ENCODE measurements at regions not wholly inside any gene's neighbourhood (a gene's known extent, or its start where the extent isn't known, plus 50 kb on each side); places are given as distances from the start of the nearest gene placed in this dataset.

- Histone ChIP-seq H3K79me2 (replicated peaks; ENCODE audit: insufficient read depth, low read length) (no peaks in the 10 kb centered on the region), H3K9me2 (ENCODE audit: insufficient read depth, low read length) (no peaks in the 10 kb centered on the region), H3K9ac (ENCODE audit: low read length) (no peak overlapping the region), H3F3A (ENCODE audit: insufficient read depth, low read length, poor library complexity, severe bottlenecking) (no peaks in the 10 kb centered on the region), H3K36me3 (ENCODE audit: insufficient read depth, low read length) (no peaks in the 10 kb centered on the region), H3K4me2 (ENCODE audit: low read length) (no peak overlapping the region), H3K4me3 (ENCODE audit: low read length) (no peak overlapping the region), H4K20me1 (ENCODE audit: insufficient read depth) (no peaks in the 10 kb centered on the region), H3K27me3 (ENCODE audit: insufficient read depth, low read depth, low read length) (no peaks in the 10 kb centered on the region), H3K27ac (ENCODE audit: low read length) (no peak overlapping the region), H3K9me3 (ENCODE audit: low read length) (no peaks in the 10 kb centered on the region), H2AFZ (ENCODE audit: low read depth, low read length) (no peak overlapping the region)
- TF ChIP-seq TAF1 (IDR thresholded peaks at IDR 0.05; ENCODE audit: low read depth) = no peak
- peak; percentile 75 for TF ChIP-seq RAD21 (conservative IDR thresholded peaks at IDR 0.05)
- peak; percentile 79 for TF ChIP-seq CTCF (IDR thresholded peaks at IDR 0.05; ENCODE audit: poor library complexity, severe bottlenecking)
- TF ChIP-seq EP300 (conservative IDR thresholded peaks at IDR 0.05; ENCODE audit: poor library complexity, severe bottlenecking) = no peak
- no peak for TF ChIP-seq POLR2AphosphoS5 (IDR thresholded peaks at IDR 0.05)
- no peak for TF ChIP-seq MXI1 (conservative IDR thresholded peaks at IDR 0.05; ENCODE audit: poor library complexity, severe bottlenecking)
- no peak for TF ChIP-seq REST (IDR thresholded peaks at IDR 0.05; ENCODE audit: borderline replicate concordance)
- no peak for TF ChIP-seq EZH2 (IDR thresholded peaks at IDR 0.05; ENCODE audit: borderline replicate concordance, insufficient read depth, low read length, poor library complexity, severe bottlenecking)
- peak; percentile 79 for TF ChIP-seq SMC3 (conservative IDR thresholded peaks at IDR 0.05; ENCODE audit: poor library complexity)
Observed at GRCh38 chr18:33839452-33840211, 261.6 kb downstream of the ASXL3 start.

- TF ChIP-seq RAD21 (conservative IDR thresholded peaks at IDR 0.05) = no peak
- no peak for TF ChIP-seq REST (IDR thresholded peaks at IDR 0.05; ENCODE audit: borderline replicate concordance)
- TF ChIP-seq EP300 (conservative IDR thresholded peaks at IDR 0.05; ENCODE audit: poor library complexity, severe bottlenecking) = no peak
- no peak for TF ChIP-seq EZH2 (IDR thresholded peaks at IDR 0.05; ENCODE audit: borderline replicate concordance, insufficient read depth, low read length, poor library complexity, severe bottlenecking)
- TF ChIP-seq CTCF (IDR thresholded peaks at IDR 0.05; ENCODE audit: poor library complexity, severe bottlenecking) = no peak
- no peak for TF ChIP-seq MXI1 (conservative IDR thresholded peaks at IDR 0.05; ENCODE audit: poor library complexity, severe bottlenecking)
- no peak for TF ChIP-seq SMC3 (conservative IDR thresholded peaks at IDR 0.05; ENCODE audit: poor library complexity)
- no peak for TF ChIP-seq TAF1 (IDR thresholded peaks at IDR 0.05; ENCODE audit: low read depth)
- no peak for TF ChIP-seq POLR2AphosphoS5 (IDR thresholded peaks at IDR 0.05)
- H3K9me3 ChIP-seq (ENCODE audit: low read length) = no peaks in the 10 kb centered on the region
- H3K4me2 ChIP-seq (ENCODE audit: low read length) = no peak overlapping the region
- H3K36me3 ChIP-seq (ENCODE audit: insufficient read depth, low read length) = no peaks in the 10 kb centered on the region
- no peak overlapping the region for H3K4me3 ChIP-seq (ENCODE audit: low read length)
- no peaks in the 10 kb centered on the region for H4K20me1 ChIP-seq (ENCODE audit: insufficient read depth)
- H3K9ac ChIP-seq (ENCODE audit: low read length) = no peak overlapping the region
- no peaks in the 10 kb centered on the region for H3K79me2 ChIP-seq (replicated peaks; ENCODE audit: insufficient read depth, low read length)
- no peaks in the 10 kb centered on the region for H3K27me3 ChIP-seq (ENCODE audit: insufficient read depth, low read depth, low read length)
- no peak overlapping the region for H2AFZ ChIP-seq (ENCODE audit: low read depth, low read length)
- no peaks in the 10 kb centered on the region for H3F3A ChIP-seq (ENCODE audit: insufficient read depth, low read length, poor library complexity, severe bottlenecking)
- H3K27ac ChIP-seq (ENCODE audit: low read length) = no peak overlapping the region
- H3K9me2 ChIP-seq (ENCODE audit: insufficient read depth, low read length) = no peaks in the 10 kb centered on the region
Observed at GRCh38 chr18:33838054-33838453, 260.0 kb downstream of the ASXL3 start.

Data from neural cell (in vitro differentiated cells).